SK-N-SH treated with all-trans-retinoic acid at 6 μM for 48 hours (cell line): ENCODE measurements at regions not wholly inside any gene's neighbourhood (a gene's known extent, or its start where the extent isn't known, plus 50 kb on each side); places are given as distances from the start of the nearest gene placed in this dataset.

ENCODE experiments used
- CSDC2 ChIP-seq: fragments of 250-450 bp; sonication (Bioruptor Pico); IDR thresholded peaks from 2 replicates; pipeline ENCODE4 v1.5.0; 2020; ENCODE audit warnings: mild to moderate bottlenecking, moderate library complexity
- GLIS3 ChIP-seq: fragments of 250-450 bp; sonication (Bioruptor Pico); IDR thresholded peaks from 2 replicates; pipeline ENCODE4 v1.5.0; 2020; ENCODE audit warnings: mild to moderate bottlenecking, moderate library complexity
- ISL1 ChIP-seq: fragments of 250-450 bp; sonication (Bioruptor Pico); IDR thresholded peaks from 2 replicates; pipeline ENCODE4 v2.1.2; 2022; ENCODE audit warnings: mild to moderate bottlenecking, moderate library complexity
- OSR1 ChIP-seq: fragments of 250-450 bp; sonication (Bioruptor Pico); IDR thresholded peaks from 2 replicates; pipeline ENCODE4 v1.8.0; 2022; ENCODE audit warnings: moderate library complexity, mild to moderate bottlenecking, inconsistent platforms
- PATZ1 ChIP-seq: fragments of 250-450 bp; sonication (Bioruptor Pico); IDR thresholded peaks from 2 replicates; pipeline ENCODE4 v1.8.0; 2020; ENCODE audit warnings: mild to moderate bottlenecking, moderate library complexity, borderline replicate concordance
- POU6F1 ChIP-seq: fragments of 250-450 bp; sonication (Bioruptor Pico); IDR thresholded peaks from 2 replicates; pipeline ENCODE4 v1.8.0; 2021; ENCODE audit warnings: low read depth, mild to moderate bottlenecking, moderate library complexity, borderline replicate concordance
- ZFP30 ChIP-seq: fragments of 450-650 bp; formaldehyde crosslinking; IDR thresholded peaks from 2 replicates; pipeline ENCODE4 v1.5.0; 2022; ENCODE audit warnings: mild to moderate bottlenecking, moderate library complexity
- ZNF70 ChIP-seq: fragments of 450-650 bp; formaldehyde crosslinking; IDR thresholded peaks from 2 replicates; pipeline ENCODE4 v1.5.0; 2020; ENCODE audit warnings: mild to moderate bottlenecking, moderate library complexity

GRCh38 chr1:90092441-90092840, 97.5 kb downstream of the ZNF326 start (continued):
- TF ChIP-seq POU6F1 (CRISPR knock-in tag) (no peak), ZFP30 (CRISPR knock-in tag) (no peak), OSR1 (CRISPR knock-in tag) (no peak), ISL1 (no peak), ZNF70 (CRISPR knock-in tag) (no peak), CSDC2 (CRISPR knock-in tag) (no peak), PATZ1 (CRISPR knock-in tag) (no peak), GLIS3 (CRISPR knock-in tag) (no peak)
